Small intestine (tissue), 7 donors: ENCODE measurements at regions not wholly inside any gene's neighbourhood (a gene's known extent, or its start where the extent isn't known, plus 50 kb on each side); places are given as distances from the start of the nearest gene placed in this dataset.

ENCODE experiments used
- DNase-seq, 2 donors: peaks; one replicate each; pipeline versions ENCODE4 v3.0.0 to v3.0.0-alpha.2; 2013
- FAIRE-seq: peaks from 2 replicates; lab custom pipeline; 2012; peaks lifted over from hg19 to GRCh38; lab: Jason Lieb, UNC
- H3K27ac ChIP-seq, 3 donors: one replicate each; pipeline ENCODE4 v1.5.1; 2013; ENCODE audit warnings: low read length in 2 of 3, mild to moderate bottlenecking in 2 of 3, control low read depth in 1 of 3, inconsistent platforms in 1 of 3, low read depth in 1 of 3, moderate library complexity in 1 of 3
- H3K27me3 ChIP-seq, 3 donors: one replicate each; pipeline ENCODE4 v1.6.1; 2013; ENCODE audit warnings: low read length in 3 of 3, inconsistent platforms in 1 of 3; ENCODE audit not compliant: control insufficient read depth in 3 of 3, insufficient read depth in 3 of 3
- H3K36me3 ChIP-seq, 3 donors: one replicate each; pipeline ENCODE4 v1.6.1; 2013; ENCODE audit warnings: low read length in 3 of 3, inconsistent platforms in 1 of 3, low read depth in 1 of 3, mild to moderate bottlenecking in 1 of 3, moderate library complexity in 1 of 3; ENCODE audit not compliant: control insufficient read depth in 3 of 3, insufficient read depth in 2 of 3
- H3K4me1 ChIP-seq, 3 donors: one replicate each; pipeline ENCODE4 v1.6.1; 2013; ENCODE audit warnings: low read length in 2 of 3, inconsistent platforms in 1 of 3, low read depth in 1 of 3, mild to moderate bottlenecking in 1 of 3, moderate library complexity in 1 of 3; ENCODE audit not compliant: control insufficient read depth in 3 of 3, insufficient read depth in 2 of 3
- H3K4me3 ChIP-seq, 3 donors: one replicate each; pipeline ENCODE4 v1.5.1; 2013; ENCODE audit warnings: low read length in 3 of 3, control low read depth in 1 of 3, inconsistent platforms in 1 of 3, low read depth in 1 of 3, mild to moderate bottlenecking in 1 of 3, moderate library complexity in 1 of 3
- H3K9me3 ChIP-seq, 2 donors: one replicate each; pipeline ENCODE4 v1.6.1; 2013; ENCODE audit warnings: low read depth in 1 of 2, low read length in 1 of 2; ENCODE audit not compliant: control insufficient read depth in 2 of 2, insufficient read depth in 1 of 2
- WGBS, 3 donors: extraction: QIAGEN DNeasy Blood & Tissue Kit; methylation state at CpG; one replicate each; pipeline ENCODE4 v1.1.7; 2013; 5-methylcytosine and 5-hydroxymethylcytosine counted together
- donor health status: healthy with polysubstance abuse.
- donor health status: control.
- donor health status: control.
- donor health status: Bipolar disorder and iron deficiency.
- donor health status: healthy.

GRCh38 chr2:103161456-103162289, 399.8 kb downstream of the TMEM182 start:
- FAIRE-seq (no peak), DNase-seq (peak; percentile 53 to 62)
- H3K4me3 ChIP-seq, result no peak overlapping the region
- WGBS, 3 donors, result 41 to 49% (median 44%) methylated on average over 7 of the region's 7 CpGs
- H3K27ac ChIP-seq, result no peak overlapping the region
- H3K9me3 ChIP-seq, result no peaks in the 10 kb centered on the region
- H3K4me1 ChIP-seq, result no peaks in the 10 kb centered on the region
- H3K36me3 ChIP-seq, result no peaks in the 10 kb centered on the region
- H3K27me3 ChIP-seq, result no peaks in the 10 kb centered on the region

GRCh38 chr2:103164748-103165147, 402.9 kb downstream of the TMEM182 start:
- no peaks in the 10 kb centered on the region for H3K9me3 ChIP-seq
- DNase-seq (no peak), FAIRE-seq (no peak)
- no peak overlapping the region for H3K27ac ChIP-seq
- H3K4me1 ChIP-seq, result no peaks in the 10 kb centered on the region
- H3K36me3 ChIP-seq, result no peaks in the 10 kb centered on the region
- H3K4me3 ChIP-seq, result no peak overlapping the region
- no peaks in the 10 kb centered on the region for H3K27me3 ChIP-seq
- 64 to 81% (median 74%) methylated on average over 5 of the region's 5 CpGs for WGBS, 3 donors

- Histone ChIP-seq H3K27ac (no peak overlapping the region), H3K4me1 (no peaks in the 10 kb centered on the region), H3K27me3 (no peaks in the 10 kb centered on the region), H3K36me3 (no peaks in the 10 kb centered on the region), H3K9me3 (no peaks in the 10 kb centered on the region), H3K4me3 (no peak overlapping the region)
- FAIRE-seq, result no peak
- DNase-seq, result no peak
- WGBS, 3 donors, result 88 to 90% (median 88%) methylated on average over 6 of the region's 6 CpGs
Measured at GRCh38 chr2:103165836-103166235, 404.0 kb downstream of the TMEM182 start.

GRCh38 chr2:103166456-103167324, 404.9 kb downstream of the TMEM182 start:
- Histone ChIP-seq H3K36me3 (no peaks in the 10 kb centered on the region), H3K4me3 (no peak overlapping the region), H3K27me3 (no peaks in the 10 kb centered on the region), H3K4me1 (no peaks in the 10 kb centered on the region), H3K9me3 (no peaks in the 10 kb centered on the region), H3K27ac (no peak overlapping the region)
- FAIRE-seq (no peak), DNase-seq (peak; percentile 8 to 51)
- 44 to 72% (median 56%) methylated on average over 12 of the region's 12 CpGs for WGBS, 3 donors

- DNase-seq (no peak), FAIRE-seq (no peak)
- Histone ChIP-seq H3K36me3 (no peaks in the 10 kb centered on the region), H3K27ac (no peak overlapping the region), H3K9me3 (no peaks in the 10 kb centered on the region), H3K27me3 (no peaks in the 10 kb centered on the region), H3K4me1 (no peaks in the 10 kb centered on the region), H3K4me3 (no peak overlapping the region)
- 89 to 94% (median 94%) methylated on average over 9 of the region's 9 CpGs for WGBS, 3 donors
Measured at GRCh38 chr2:103167599-103167998, 405.8 kb downstream of the TMEM182 start.

- no peaks in the 10 kb centered on the region for H3K9me3 ChIP-seq
- no peaks in the 10 kb centered on the region for H3K4me1 ChIP-seq
- no peak for FAIRE-seq
- no peak overlapping the region for H3K27ac ChIP-seq
- no peak overlapping the region for H3K4me3 ChIP-seq
- no peaks in the 10 kb centered on the region for H3K27me3 ChIP-seq
- DNase-seq, result no peak
- no peaks in the 10 kb centered on the region for H3K36me3 ChIP-seq
Measured at GRCh38 chr2:103169861-103170260, 408.0 kb downstream of the TMEM182 start.

GRCh38 chr2:103172821-103173220, 411.0 kb downstream of the TMEM182 start:
- no peaks in the 10 kb centered on the region for H3K36me3 ChIP-seq
- no peak overlapping the region for H3K4me3 ChIP-seq
- no peak overlapping the region for H3K27ac ChIP-seq
- WGBS, 3 donors, result 90 to 98% (median 93%) methylated on average over 2 of the region's 2 CpGs
- H3K9me3 ChIP-seq, result no peaks in the 10 kb centered on the region
- no peaks in the 10 kb centered on the region for H3K4me1 ChIP-seq
- FAIRE-seq (no peak), DNase-seq (no peak)
- H3K27me3 ChIP-seq, result peaks cover 0 to 5% (median 0%) of the 10 kb centered on the region in 3 donors

GRCh38 chr2:103174711-103175110, 412.9 kb downstream of the TMEM182 start:
- no peaks in the 10 kb centered on the region for H3K36me3 ChIP-seq
- no peak overlapping the region for H3K4me3 ChIP-seq
- 70 to 83% (median 81%) methylated on average over 2 of the region's 2 CpGs for WGBS, 3 donors
- DNase-seq, result no peak
- no peaks in the 10 kb centered on the region for H3K4me1 ChIP-seq
- H3K27me3 ChIP-seq, result peaks cover 0 to 5% (median 0%) of the 10 kb centered on the region in 3 donors
- H3K27ac ChIP-seq, result no peak overlapping the region
- FAIRE-seq, result no peak
- H3K9me3 ChIP-seq, result no peaks in the 10 kb centered on the region
